H1 (cell line): ENCODE measurements at regions not wholly inside any gene's neighbourhood (a gene's known extent, or its start where the extent isn't known, plus 50 kb on each side); places are given as distances from the start of the nearest gene placed in this dataset.

Experiments
- CTCF ChIA-PET: fragments of 300-600 bp; sonication (Branson Sonifier 250); formaldehyde crosslinking; loops from one replicate; lab custom pipeline; 2021; ENCODE audit not compliant: partially characterized antibody; lab: Charles Lee
- POLR2A ChIA-PET: fragments of 300-600 bp; sonication (Branson Sonifier 250); formaldehyde crosslinking; loops from one replicate; lab custom pipeline; 2021; ENCODE audit warnings: inconsistent platforms; ENCODE audit not compliant: partially characterized antibody; lab: Charles Lee
- DNase-seq, 2 experiments: peaks; one replicate each; pipeline versions ENCODE4 v3.0.0 to v3.0.0-alpha.2; 2010 to 2022; ENCODE audit warnings: low spot score in 2 of 2, low read depth in 1 of 2, mixed read lengths in 1 of 2
- FAIRE-seq: peaks from 2 replicates; lab custom pipeline; 2011; peaks lifted over from hg19 to GRCh38; lab: Jason Lieb, UNC
- H2AFZ ChIP-seq: 2 replicates; pipeline ENCODE4 v1.8.1; 2012; ENCODE audit warnings: low read length, inconsistent platforms
- H2AK5ac ChIP-seq: 2 replicates; pipeline ENCODE4 v1.6.1; 2013; ENCODE audit warnings: low read depth, low read length
- H2BK120ac ChIP-seq: replicated peaks from 2 replicates; pipeline ENCODE3; 2013; ENCODE audit warnings: low read depth, low read length, inconsistent platforms
- H2BK12ac ChIP-seq: 2 replicates; pipeline ENCODE4 v1.6.1; 2013; ENCODE audit warnings: low read depth, low read length
- H2BK15ac ChIP-seq: 2 replicates; pipeline ENCODE4 v1.6.1; 2013; ENCODE audit warnings: low read length
- H2BK20ac ChIP-seq: 2 replicates; pipeline ENCODE4 v1.6.1; 2013; ENCODE audit warnings: low read length
- H2BK5ac ChIP-seq: 2 replicates; pipeline ENCODE4 v1.6.1; 2013; ENCODE audit warnings: low read depth, low read length
- H3K14ac ChIP-seq: 2 replicates; pipeline ENCODE4 v1.6.1; 2013; ENCODE audit warnings: inconsistent platforms; ENCODE audit not compliant: insufficient read length
- H3K18ac ChIP-seq: 2 replicates; pipeline ENCODE4 v1.6.1; 2013; ENCODE audit warnings: low read length; ENCODE audit errors: extremely low read depth
- H3K23ac ChIP-seq: 2 replicates; pipeline ENCODE4 v1.6.1; 2013; ENCODE audit warnings: inconsistent platforms; ENCODE audit not compliant: insufficient read length
- H3K23me2 ChIP-seq: 2 replicates; pipeline ENCODE4 v1.6.1; 2013; ENCODE audit warnings: low read depth, low read length
- H3K27ac ChIP-seq: 2 replicates; pipeline ENCODE4 v1.6.1; 2011; ENCODE audit warnings: low read depth, low read length, inconsistent platforms
- H3K27me3 ChIP-seq, 4 experiments: replicated peaks in 1 of 4; 1 replicate in 1 of 4; 2 replicates in 3 of 4; pipeline versions ENCODE4 v1.6.1 to v1.8.1; 2011 to 2013; ENCODE audit warnings: low read length in 3 of 4, mild to moderate bottlenecking in 3 of 4, inconsistent platforms in 2 of 4, mixed read lengths in 2 of 4, moderate library complexity in 1 of 4; ENCODE audit not compliant: control insufficient read depth in 3 of 4, insufficient read depth in 3 of 4; ENCODE audit errors: extremely low read depth in 1 of 4
- H3K36me3 ChIP-seq, 4 experiments: 2 replicates each; pipeline versions ENCODE4 v1.6.1 to v1.8.1; 2011 to 2013; ENCODE audit warnings: mild to moderate bottlenecking in 4 of 4, low read length in 3 of 4, moderate library complexity in 2 of 4, control low read depth in 1 of 4, inconsistent platforms in 1 of 4; ENCODE audit not compliant: insufficient read depth in 4 of 4, control insufficient read depth in 2 of 4
- H3K4ac ChIP-seq: replicated peaks from 2 replicates; pipeline ENCODE3; 2013; ENCODE audit warnings: low read length, low read depth, mixed read lengths, inconsistent platforms; ENCODE audit not compliant: insufficient read length
- H3K4me1 ChIP-seq, 4 experiments: replicated peaks in 1 of 4; 1 replicate in 1 of 4; 2 replicates in 3 of 4; pipeline versions ENCODE4 v1.6.1 to v1.8.1; 2011 to 2013; ENCODE audit warnings: low read length in 3 of 4, inconsistent platforms in 2 of 4, mixed read lengths in 1 of 4; ENCODE audit not compliant: insufficient read depth in 4 of 4, control insufficient read depth in 3 of 4
- H3K4me2 ChIP-seq, 2 experiments: 2 replicates each; pipeline versions ENCODE4 v1.6.1 to v1.8.1; 2011 to 2013; ENCODE audit warnings: low read depth in 2 of 2, low read length in 2 of 2, control low read depth in 1 of 2, inconsistent platforms in 1 of 2, mild to moderate bottlenecking in 1 of 2; ENCODE audit not compliant: insufficient read depth in 1 of 2
- H3K4me3 ChIP-seq, 4 experiments: fragments of 200-600, 300-600 bp in 1 of 4; sonication (generic), shearing (Covaris generic), sonication (Bioruptor Twin) in 1 of 4; 2 replicates each; pipeline versions ENCODE4 v1.5.1 to v1.8.1; 2011 to 2016; ENCODE audit warnings: low read length in 4 of 4, low read depth in 3 of 4, control low read depth in 2 of 4, inconsistent platforms in 2 of 4, mild to moderate bottlenecking in 2 of 4, mixed read lengths in 1 of 4, moderate library complexity in 1 of 4; ENCODE audit not compliant: insufficient read depth in 2 of 4; ENCODE audit errors: extremely low read depth in 1 of 4
- H3K56ac ChIP-seq: replicated peaks from 2 replicates; pipeline ENCODE3; 2013; ENCODE audit warnings: low read depth, mild to moderate bottlenecking, mixed read lengths, low read length, inconsistent platforms; ENCODE audit not compliant: insufficient read length
- H3K79me1 ChIP-seq: 2 replicates; pipeline ENCODE4 v1.6.1; 2013; ENCODE audit warnings: low read depth, low read length, control low read depth
- H3K79me2 ChIP-seq, 2 experiments: 2 replicates each; pipeline versions ENCODE4 v1.6.1 to v1.8.1; 2012 to 2013; ENCODE audit warnings: low read length in 2 of 2, mild to moderate bottlenecking in 2 of 2, inconsistent platforms in 1 of 2; ENCODE audit not compliant: insufficient read depth in 2 of 2, control insufficient read depth in 1 of 2
- H3K9ac ChIP-seq, 4 experiments: replicated peaks in 1 of 4; 1 replicate in 1 of 4; 2 replicates in 3 of 4; pipeline versions ENCODE4 v1.6.1 to v1.8.1; 2011 to 2013; ENCODE audit warnings: low read depth in 3 of 4, low read length in 3 of 4, control low read depth in 2 of 4, mild to moderate bottlenecking in 2 of 4, moderate library complexity in 2 of 4, inconsistent platforms in 1 of 4; ENCODE audit errors: extremely low read depth in 1 of 4
- H3K9me3 ChIP-seq, 2 experiments: 2 replicates each; pipeline versions ENCODE4 v1.6.1 to v1.8.1; 2012 to 2013; ENCODE audit warnings: mild to moderate bottlenecking in 2 of 2, moderate library complexity in 2 of 2, control low read depth in 1 of 2, inconsistent platforms in 1 of 2, low read depth in 1 of 2, low read length in 1 of 2, mixed read lengths in 1 of 2; ENCODE audit not compliant: insufficient read depth in 2 of 2
- H4K20me1 ChIP-seq, 2 experiments: replicated peaks in 1 of 2; 2 replicates each; pipeline versions ENCODE3 to v1.8.1; 2011 to 2013; ENCODE audit warnings: inconsistent platforms in 2 of 2, low read length in 2 of 2, mild to moderate bottlenecking in 1 of 2; ENCODE audit not compliant: insufficient read depth in 2 of 2, control insufficient read depth in 1 of 2
- H4K5ac ChIP-seq: 2 replicates; pipeline ENCODE4 v1.6.1; 2013; ENCODE audit warnings: low read length, low read depth, mixed read lengths, inconsistent platforms; ENCODE audit not compliant: insufficient read length
- H4K8ac ChIP-seq: 2 replicates; pipeline ENCODE4 v1.8.0; 2013; ENCODE audit warnings: mild to moderate bottlenecking, moderate library complexity, low read length, inconsistent platforms; ENCODE audit not compliant: insufficient read depth; ENCODE audit errors: extremely low read depth
- H4K91ac ChIP-seq: replicated peaks from 2 replicates; pipeline ENCODE3; 2013; ENCODE audit warnings: low read length, mixed read lengths, inconsistent platforms; ENCODE audit not compliant: insufficient read length
- BACH1 ChIP-seq: IDR thresholded peaks from 2 replicates; pipeline ENCODE4 v1.6.1; 2012; ENCODE audit warnings: low read length, improper control_type of control experiment
- CHD1 ChIP-seq: IDR thresholded peaks from 2 replicates; pipeline ENCODE4 v1.6.1; 2012; ENCODE audit warnings: low read depth, low read length, improper control_type of control experiment
- CTBP2 ChIP-seq: IDR thresholded peaks from 2 replicates; pipeline ENCODE4 v1.7.0; 2011; ENCODE audit warnings: borderline replicate concordance, mild to moderate bottlenecking, moderate library complexity, mixed read lengths, low read length; ENCODE audit not compliant: insufficient read depth, insufficient read length
- E2F6 ChIP-seq: IDR thresholded peaks from 2 replicates; pipeline ENCODE4 v1.6.1; 2012; ENCODE audit warnings: inconsistent platforms
- POLR2AphosphoS5 ChIP-seq: IDR thresholded peaks from 2 replicates; pipeline ENCODE4 v1.6.1; 2011; ENCODE audit warnings: low read depth, low read length
- SP1 ChIP-seq: IDR thresholded peaks from 2 replicates; pipeline ENCODE4 v1.6.1; 2011; ENCODE audit warnings: low read depth, low read length
- TAF1 ChIP-seq: IDR thresholded peaks from 2 replicates; pipeline ENCODE4 v1.6.1; 2011; ENCODE audit warnings: mild to moderate bottlenecking, low read depth, low read length
- TBP ChIP-seq: IDR thresholded peaks from 2 replicates; pipeline ENCODE4 v1.6.1; 2011; ENCODE audit warnings: low read depth, low read length, improper control_type of control experiment
- TEAD4 ChIP-seq: IDR thresholded peaks from 2 replicates; pipeline ENCODE4 v1.6.1; 2012; ENCODE audit warnings: low read depth, low read length, inconsistent platforms, mixed read lengths
- WGBS, 2 experiments: shearing (Covaris generic) in 1 of 2; methylation state at CpG; one replicate each; pipeline versions ENCODE4 v1.1.6 to v1.1.7; 2013 to 2015; ENCODE audit warnings: low lambda C conversion rate in 2 of 2, mixed read lengths in 2 of 2, inconsistent platforms in 1 of 2, low coverage in 1 of 2, missing lambda C conversion rate in 1 of 2; ENCODE audit not compliant: insufficient replicate concordance in 2 of 2, insufficient coverage in 1 of 2, insufficient read length in 1 of 2; ENCODE audit errors: extremely low coverage in 1 of 2, missing lambda C conversion rate in 1 of 2; 5-methylcytosine and 5-hydroxymethylcytosine counted together
- TF ChIP-seq, protein P1 (sequence below): IDR thresholded peaks from 2 replicates; pipeline ENCODE4 v1.6.1; 2012; ENCODE audit warnings: inconsistent platforms

- ChIA-PET POLR2A (interaction anchor here (0.7 kb wide), 1 partner anchor 10 kb away, joined by 3 read pairs; no protein-coding TSS in a partner anchor), CTCF (interaction anchor here (0.6 kb wide), 3 partner anchors 19 to 1136 kb away, joined by 3 to 4 read pairs (median 3); no protein-coding TSS in a partner anchor)
- H2BK20ac ChIP-seq: no peak overlapping the region
- H3K79me2 ChIP-seq: no peaks in the 10 kb centered on the region
- H2BK120ac ChIP-seq: no peak overlapping the region
- no peak overlapping the region for H2AFZ ChIP-seq
- H3K23ac ChIP-seq: no peak overlapping the region
- no peak overlapping the region for H3K56ac ChIP-seq
- no peaks in the 10 kb centered on the region for H3K9me3 ChIP-seq
- H2BK12ac ChIP-seq: no peak overlapping the region
- DNase-seq: no peak
- no peaks in the 10 kb centered on the region for H4K20me1 ChIP-seq
- no peak for FAIRE-seq
- H3K14ac ChIP-seq: no peak overlapping the region
- no peaks in the 10 kb centered on the region for H3K79me1 ChIP-seq
- no peaks in the 10 kb centered on the region for H3K36me3 ChIP-seq
- no peak overlapping the region for H3K4me3 ChIP-seq
- H2BK15ac ChIP-seq: no peak overlapping the region
- no peak overlapping the region for H3K18ac ChIP-seq
- H3K4me2 ChIP-seq: no peak overlapping the region
- no peaks in the 10 kb centered on the region for H3K4me1 ChIP-seq
- TF ChIP-seq CTBP2: no peak
- TF ChIP-seq TBP: no peak
- no peak for TF ChIP-seq TAF1
- TF ChIP-seq, protein P1, sequence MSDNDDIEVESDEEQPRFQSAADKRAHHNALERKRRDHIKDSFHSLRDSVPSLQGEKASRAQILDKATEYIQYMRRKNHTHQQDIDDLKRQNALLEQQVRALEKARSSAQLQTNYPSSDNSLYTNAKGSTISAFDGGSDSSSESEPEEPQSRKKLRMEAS: no peak
- no peak for TF ChIP-seq TEAD4
- no peak for TF ChIP-seq POLR2AphosphoS5
- no peak for TF ChIP-seq CHD1
- TF ChIP-seq E2F6: no peak
- TF ChIP-seq SP1: no peak
- TF ChIP-seq BACH1: no peak
- no peak overlapping the region for H3K9ac ChIP-seq
- no peaks in the 10 kb centered on the region for H3K27me3 ChIP-seq
- H2AK5ac ChIP-seq: no peak overlapping the region
- no peak overlapping the region for H4K8ac ChIP-seq
- H3K4ac ChIP-seq: no peak overlapping the region
- H3K23me2 ChIP-seq: no peaks in the 10 kb centered on the region
- no peak overlapping the region for H2BK5ac ChIP-seq
- H4K5ac ChIP-seq: no peak overlapping the region
- no peak overlapping the region for H4K91ac ChIP-seq
- H3K27ac ChIP-seq: no peak overlapping the region
- WGBS, 2 experiments: 90% methylated on average over 5 of the region's 5 CpGs; no CpG with 5 or more reads in 1 of the 2 experiments
Measured at GRCh38 chr11:41666951-41667653, 207.7 kb upstream of the LRRC4C start.
